Liver (tissue), 8 donors: ENCODE measurements at regions not wholly inside any gene's neighbourhood (a gene's known extent, or its start where the extent isn't known, plus 50 kb on each side); places are given as distances from the start of the nearest gene placed in this dataset.
A peak's percentile ranks its signal among the peaks of the same experiment; 100 is the strongest.

Experiments
- DNase-seq: peaks from one replicate; pipeline ENCODE4 v3.0.0-alpha.2; 2017; ENCODE audit warnings: low spot score
- H3K27ac ChIP-seq, 2 donors: one replicate each; pipeline ENCODE4 v1.7.0; 2013; ENCODE audit warnings: inconsistent platforms in 2 of 2, low read length in 2 of 2, control low read depth in 1 of 2, low read depth in 1 of 2, mild to moderate bottlenecking in 1 of 2
- H3K27me3 ChIP-seq, 4 donors: one replicate each; pipeline versions ENCODE4 v1.6.1 to v1.7.0; 2013; ENCODE audit warnings: low read length in 3 of 4, inconsistent platforms in 1 of 4, mild to moderate bottlenecking in 1 of 4, moderate library complexity in 1 of 4; ENCODE audit not compliant: control insufficient read depth in 4 of 4, insufficient read depth in 4 of 4
- H3K36me3 ChIP-seq, 4 donors: one replicate each; pipeline versions ENCODE4 v1.6.1 to v1.7.0; 2013; ENCODE audit warnings: low read length in 3 of 4, mild to moderate bottlenecking in 3 of 4, low read depth in 1 of 4, moderate library complexity in 1 of 4; ENCODE audit not compliant: control insufficient read depth in 4 of 4, insufficient read depth in 3 of 4
- H3K4me1 ChIP-seq, 4 donors: one replicate each; pipeline versions ENCODE4 v1.6.1 to v1.7.0; 2013; ENCODE audit warnings: low read length in 3 of 4, mild to moderate bottlenecking in 3 of 4, moderate library complexity in 1 of 4; ENCODE audit not compliant: control insufficient read depth in 4 of 4, insufficient read depth in 4 of 4
- H3K4me3 ChIP-seq, 3 donors: one replicate each; pipeline versions ENCODE4 v1.6.1 to v1.7.0; 2013; ENCODE audit warnings: low read length in 3 of 3, control low read depth in 1 of 3, low read depth in 1 of 3, mild to moderate bottlenecking in 1 of 3
- H3K9ac ChIP-seq, 2 donors: one replicate each; pipeline ENCODE4 v1.7.0; 2013; ENCODE audit warnings: low read length in 2 of 2, mild to moderate bottlenecking in 2 of 2, moderate library complexity in 2 of 2, control low read depth in 1 of 2, low read depth in 1 of 2
- H3K9me3 ChIP-seq, 4 donors: one replicate each; pipeline versions ENCODE4 v1.6.1 to v1.7.0; 2013; ENCODE audit warnings: low read length in 3 of 4; ENCODE audit not compliant: control insufficient read depth in 4 of 4
- EGR1 ChIP-seq, 2 donors: IDR thresholded peaks; 2 replicates each; pipeline ENCODE4 v1.6.1; 2016 to 2018; ENCODE audit warnings: antibody characterized with exemption in 2 of 2, low read depth in 2 of 2
- FOXA1 ChIP-seq: IDR thresholded peaks from 2 replicates; pipeline ENCODE4 v1.6.1; 2016; ENCODE audit warnings: antibody characterized with exemption
- FOXA2 ChIP-seq: IDR thresholded peaks from 2 replicates; pipeline ENCODE4 v1.6.1; 2016; ENCODE audit warnings: antibody characterized with exemption
- GABPA ChIP-seq, 2 donors: IDR thresholded peaks in 1 of 2; conservative IDR thresholded peaks in 1 of 2; 2 replicates each; pipeline ENCODE4 v1.6.1; 2016; ENCODE audit warnings: antibody characterized with exemption in 2 of 2, mild to moderate bottlenecking in 1 of 2, moderate library complexity in 1 of 2
- HNF4A ChIP-seq, 2 donors: conservative IDR thresholded peaks; 2 replicates each; pipeline ENCODE4 v1.6.1; 2016; ENCODE audit warnings: antibody characterized with exemption in 2 of 2, mild to moderate bottlenecking in 2 of 2
- HNF4G ChIP-seq: IDR thresholded peaks from 2 replicates; pipeline ENCODE4 v1.6.1; 2016; ENCODE audit warnings: antibody characterized with exemption
- JUND ChIP-seq, 2 donors: IDR thresholded peaks; 2 replicates each; pipeline ENCODE4 v1.6.1; 2016; ENCODE audit warnings: antibody characterized with exemption in 2 of 2
- NR2F2 ChIP-seq: IDR thresholded peaks from 2 replicates; pipeline ENCODE4 v1.6.1; 2016; ENCODE audit warnings: antibody characterized with exemption
- RAD21 ChIP-seq, 2 donors: IDR thresholded peaks; 2 replicates each; pipeline ENCODE4 v1.6.1; 2016; ENCODE audit warnings: antibody characterized with exemption in 2 of 2, mild to moderate bottlenecking in 2 of 2
- RXRA ChIP-seq, 2 donors: IDR thresholded peaks; 2 replicates each; pipeline ENCODE4 v1.6.1; 2017 to 2018; ENCODE audit warnings: antibody characterized with exemption in 2 of 2, mild to moderate bottlenecking in 1 of 2
- SP1 ChIP-seq: IDR thresholded peaks from 2 replicates; pipeline ENCODE4 v1.6.1; 2018; ENCODE audit warnings: antibody characterized with exemption, mild to moderate bottlenecking
- TAF1 ChIP-seq: conservative IDR thresholded peaks from 2 replicates; pipeline ENCODE4 v1.6.1; 2016; ENCODE audit warnings: antibody characterized with exemption, mild to moderate bottlenecking
- YY1 ChIP-seq: IDR thresholded peaks from 2 replicates; pipeline ENCODE4 v1.6.1; 2016; ENCODE audit warnings: antibody characterized with exemption, mild to moderate bottlenecking
- WGBS: extraction: QIAGEN DNeasy Blood & Tissue Kit; methylation state at CpG from one replicate; pipeline ENCODE4 v1.1.7; 2013; 5-methylcytosine and 5-hydroxymethylcytosine counted together
- TF ChIP-seq, protein P1 (sequence below): IDR thresholded peaks from 2 replicates; pipeline ENCODE4 v1.6.1; 2016; ENCODE audit warnings: antibody characterized with exemption
- TF ChIP-seq, protein P2 (sequence below): IDR thresholded peaks from 2 replicates; pipeline ENCODE4 v1.6.1; 2016; ENCODE audit warnings: antibody characterized with exemption
- TF ChIP-seq, protein P3 (sequence below): fragments of 150-350 bp; IDR thresholded peaks from 2 replicates; pipeline ENCODE4 v1.5.1; 2017; ENCODE audit warnings: improper control_type of control experiment, low read depth, low read length; ENCODE audit not compliant: missing input control
- TF ChIP-seq, protein P4 (sequence below): IDR thresholded peaks from 2 replicates; pipeline ENCODE4 v1.6.1; 2016; ENCODE audit warnings: antibody characterized with exemption, mild to moderate bottlenecking
- TF ChIP-seq, protein P5 (sequence below): IDR thresholded peaks from 2 replicates; pipeline ENCODE4 v1.6.1; 2016; ENCODE audit warnings: antibody characterized with exemption
- donor health status: healthy.
- donor health status: healthy.
- donor health status: healthy.
- donor health status: healthy.
- donor health status: healthy.

DNA sequence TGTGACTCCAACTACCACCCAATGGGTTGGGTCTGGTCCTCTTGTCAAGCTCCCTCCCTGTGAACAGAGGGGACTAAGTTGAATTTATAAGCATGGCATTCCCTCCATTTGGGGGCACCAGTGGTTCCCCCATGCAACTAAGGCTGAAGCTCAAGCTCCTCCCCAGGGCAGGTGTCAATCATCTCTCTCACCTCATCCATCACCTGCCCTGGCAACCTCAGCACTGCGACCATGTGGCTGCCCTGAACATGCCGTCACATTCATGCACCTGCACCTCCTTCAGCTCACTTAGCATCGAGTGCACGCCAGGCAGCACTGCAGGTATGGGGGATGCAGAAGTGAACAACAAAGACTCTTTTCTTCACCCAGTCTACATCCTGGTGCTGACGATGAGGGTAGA, 799.3 kb downstream of the TBC1D22A start:
- no peaks in the 10 kb centered on the region for H3K36me3 ChIP-seq
- 83% methylated on average over 5 of the region's 5 CpGs for WGBS
- H3K4me3 ChIP-seq = no peak overlapping the region
- H3K27me3 ChIP-seq = peaks cover 0 to 3% (median 0%) of the 10 kb centered on the region in 4 donors
- no peaks in the 10 kb centered on the region for H3K9me3 ChIP-seq
- peak; percentile 10 for DNase-seq
- H3K9ac ChIP-seq = no peak overlapping the region
- no peaks in the 10 kb centered on the region for H3K4me1 ChIP-seq
- no peak overlapping the region for H3K27ac ChIP-seq
- TF ChIP-seq RAD21 (IDR thresholded peaks at IDR 0.05) = no peak
- no peak for TF ChIP-seq TAF1
- TF ChIP-seq RXRA (IDR thresholded peaks at IDR 0.05) = no peak
- TF ChIP-seq HNF4G = no peak
- TF ChIP-seq, protein P1, sequence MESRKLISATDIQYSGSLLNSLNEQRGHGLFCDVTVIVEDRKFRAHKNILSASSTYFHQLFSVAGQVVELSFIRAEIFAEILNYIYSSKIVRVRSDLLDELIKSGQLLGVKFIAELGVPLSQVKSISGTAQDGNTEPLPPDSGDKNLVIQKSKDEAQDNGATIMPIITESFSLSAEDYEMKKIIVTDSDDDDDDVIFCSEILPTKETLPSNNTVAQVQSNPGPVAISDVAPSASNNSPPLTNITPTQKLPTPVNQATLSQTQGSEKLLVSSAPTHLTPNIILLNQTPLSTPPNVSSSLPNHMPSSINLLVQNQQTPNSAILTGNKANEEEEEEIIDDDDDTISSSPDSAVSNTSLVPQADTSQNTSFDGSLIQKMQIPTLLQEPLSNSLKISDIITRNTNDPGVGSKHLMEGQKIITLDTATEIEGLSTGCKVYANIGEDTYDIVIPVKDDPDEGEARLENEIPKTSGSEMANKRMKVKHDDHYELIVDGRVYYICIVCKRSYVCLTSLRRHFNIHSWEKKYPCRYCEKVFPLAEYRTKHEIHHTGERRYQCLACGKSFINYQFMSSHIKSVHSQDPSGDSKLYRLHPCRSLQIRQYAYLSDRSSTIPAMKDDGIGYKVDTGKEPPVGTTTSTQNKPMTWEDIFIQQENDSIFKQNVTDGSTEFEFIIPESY = no peak
- TF ChIP-seq NR2F2 = no peak
- TF ChIP-seq, protein P2, sequence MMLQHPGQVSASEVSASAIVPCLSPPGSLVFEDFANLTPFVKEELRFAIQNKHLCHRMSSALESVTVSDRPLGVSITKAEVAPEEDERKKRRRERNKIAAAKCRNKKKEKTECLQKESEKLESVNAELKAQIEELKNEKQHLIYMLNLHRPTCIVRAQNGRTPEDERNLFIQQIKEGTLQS = no peak
- TF ChIP-seq FOXA1 = no peak
- TF ChIP-seq, protein P3, sequence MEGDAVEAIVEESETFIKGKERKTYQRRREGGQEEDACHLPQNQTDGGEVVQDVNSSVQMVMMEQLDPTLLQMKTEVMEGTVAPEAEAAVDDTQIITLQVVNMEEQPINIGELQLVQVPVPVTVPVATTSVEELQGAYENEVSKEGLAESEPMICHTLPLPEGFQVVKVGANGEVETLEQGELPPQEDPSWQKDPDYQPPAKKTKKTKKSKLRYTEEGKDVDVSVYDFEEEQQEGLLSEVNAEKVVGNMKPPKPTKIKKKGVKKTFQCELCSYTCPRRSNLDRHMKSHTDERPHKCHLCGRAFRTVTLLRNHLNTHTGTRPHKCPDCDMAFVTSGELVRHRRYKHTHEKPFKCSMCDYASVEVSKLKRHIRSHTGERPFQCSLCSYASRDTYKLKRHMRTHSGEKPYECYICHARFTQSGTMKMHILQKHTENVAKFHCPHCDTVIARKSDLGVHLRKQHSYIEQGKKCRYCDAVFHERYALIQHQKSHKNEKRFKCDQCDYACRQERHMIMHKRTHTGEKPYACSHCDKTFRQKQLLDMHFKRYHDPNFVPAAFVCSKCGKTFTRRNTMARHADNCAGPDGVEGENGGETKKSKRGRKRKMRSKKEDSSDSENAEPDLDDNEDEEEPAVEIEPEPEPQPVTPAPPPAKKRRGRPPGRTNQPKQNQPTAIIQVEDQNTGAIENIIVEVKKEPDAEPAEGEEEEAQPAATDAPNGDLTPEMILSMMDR = no peak
- no peak for TF ChIP-seq FOXA2
- TF ChIP-seq GABPA (IDR thresholded peaks at IDR 0.05 in 1 of 2, conservative IDR thresholded peaks at IDR 0.05 in 1 of 2) = no peak
- no peak for TF ChIP-seq SP1
- TF ChIP-seq HNF4A (conservative IDR thresholded peaks at IDR 0.05) = no peak
- no peak for TF ChIP-seq EGR1 (IDR thresholded peaks at IDR 0.05; ENCODE audit: low read depth in 2 of 2)
- TF ChIP-seq, protein P4, sequence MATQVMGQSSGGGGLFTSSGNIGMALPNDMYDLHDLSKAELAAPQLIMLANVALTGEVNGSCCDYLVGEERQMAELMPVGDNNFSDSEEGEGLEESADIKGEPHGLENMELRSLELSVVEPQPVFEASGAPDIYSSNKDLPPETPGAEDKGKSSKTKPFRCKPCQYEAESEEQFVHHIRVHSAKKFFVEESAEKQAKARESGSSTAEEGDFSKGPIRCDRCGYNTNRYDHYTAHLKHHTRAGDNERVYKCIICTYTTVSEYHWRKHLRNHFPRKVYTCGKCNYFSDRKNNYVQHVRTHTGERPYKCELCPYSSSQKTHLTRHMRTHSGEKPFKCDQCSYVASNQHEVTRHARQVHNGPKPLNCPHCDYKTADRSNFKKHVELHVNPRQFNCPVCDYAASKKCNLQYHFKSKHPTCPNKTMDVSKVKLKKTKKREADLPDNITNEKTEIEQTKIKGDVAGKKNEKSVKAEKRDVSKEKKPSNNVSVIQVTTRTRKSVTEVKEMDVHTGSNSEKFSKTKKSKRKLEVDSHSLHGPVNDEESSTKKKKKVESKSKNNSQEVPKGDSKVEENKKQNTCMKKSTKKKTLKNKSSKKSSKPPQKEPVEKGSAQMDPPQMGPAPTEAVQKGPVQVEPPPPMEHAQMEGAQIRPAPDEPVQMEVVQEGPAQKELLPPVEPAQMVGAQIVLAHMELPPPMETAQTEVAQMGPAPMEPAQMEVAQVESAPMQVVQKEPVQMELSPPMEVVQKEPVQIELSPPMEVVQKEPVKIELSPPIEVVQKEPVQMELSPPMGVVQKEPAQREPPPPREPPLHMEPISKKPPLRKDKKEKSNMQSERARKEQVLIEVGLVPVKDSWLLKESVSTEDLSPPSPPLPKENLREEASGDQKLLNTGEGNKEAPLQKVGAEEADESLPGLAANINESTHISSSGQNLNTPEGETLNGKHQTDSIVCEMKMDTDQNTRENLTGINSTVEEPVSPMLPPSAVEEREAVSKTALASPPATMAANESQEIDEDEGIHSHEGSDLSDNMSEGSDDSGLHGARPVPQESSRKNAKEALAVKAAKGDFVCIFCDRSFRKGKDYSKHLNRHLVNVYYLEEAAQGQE = no peak
- no peak for TF ChIP-seq JUND (IDR thresholded peaks at IDR 0.05)
- TF ChIP-seq YY1 = no peak
- TF ChIP-seq, protein P5, sequence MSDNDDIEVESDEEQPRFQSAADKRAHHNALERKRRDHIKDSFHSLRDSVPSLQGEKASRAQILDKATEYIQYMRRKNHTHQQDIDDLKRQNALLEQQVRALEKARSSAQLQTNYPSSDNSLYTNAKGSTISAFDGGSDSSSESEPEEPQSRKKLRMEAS = no peak
